Thyroid gland (tissue), 4 donors: ENCODE measurements at regions not wholly inside any gene's neighbourhood (a gene's known extent, or its start where the extent isn't known, plus 50 kb on each side); places are given as distances from the start of the nearest gene placed in this dataset.

Experiments used
- CTCF ChIP-seq, 6 experiments: fragments of 200-600 bp in 3 of 6; fragments of 450-650 bp in 3 of 6; sonication (generic) in 3 of 6; IDR thresholded peaks; one replicate each; pipeline ENCODE4 v1.5.1; 2016 to 2019; ENCODE audit warnings: antibody characterized with exemption in 6 of 6, mild to moderate bottlenecking in 2 of 6, inconsistent platforms in 1 of 6, moderate library complexity in 1 of 6
- POLR2A ChIP-seq, 2 donors: fragments of 450-650 bp; IDR thresholded peaks; one replicate each; pipeline ENCODE4 v1.6.1; 2017; ENCODE audit warnings: antibody characterized with exemption in 2 of 2, mild to moderate bottlenecking in 2 of 2, moderate library complexity in 1 of 2

GRCh38 chr11:122258446-122259194, 142.6 kb upstream of the BLID start:
- TF ChIP-seq CTCF (IDR thresholded peaks at IDR 0.05) (no peak), POLR2A (IDR thresholded peaks at IDR 0.05) (no peak)
